Activated CD4-positive, alpha-beta T cell treated with anti-CD3 and anti-CD28 coated beads for 24 hours (primary cell): ENCODE measurements at regions not wholly inside any gene's neighbourhood (a gene's known extent, or its start where the extent isn't known, plus 50 kb on each side); places are given as distances from the start of the nearest gene placed in this dataset.

Experiments
- DNase-seq, 2 donors: peaks; one replicate each; pipeline ENCODE4 v3.0.0-alpha.2; 2020; ENCODE audit warnings: low read depth in 2 of 2

- no peak for DNase-seq
These were observed 747.7 kb downstream of the C6orf118 start for GRCh38 chr6:164561656-164562055.

GRCh38 chr6:164554700-164555476 lies 754.5 kb downstream of the C6orf118 start:
- no peak for DNase-seq

- DNase-seq, result no peak
These were observed 755.2 kb downstream of the C6orf118 start for GRCh38 chr6:164554226-164554625.

- no peak for DNase-seq
These were observed 757.7 kb downstream of the C6orf118 start for GRCh38 chr6:164551706-164552105.

- DNase-seq, result no peak
These were observed 762.3 kb downstream of the C6orf118 start for GRCh38 chr6:164547076-164547475.

- DNase-seq, result no peak
These were observed 763.1 kb downstream of the C6orf118 start for GRCh38 chr6:164546263-164546662.

- DNase-seq, result no peak
These were observed 775.2 kb downstream of the C6orf118 start for GRCh38 chr6:164534070-164534766.

GRCh38 chr6:164533045-164533362 lies 776.4 kb downstream of the C6orf118 start:
- DNase-seq, result no peak

- no peak for DNase-seq
These were observed 777.0 kb downstream of the C6orf118 start for GRCh38 chr6:164532198-164533044.

GRCh38 chr6:164531736-164532135 lies 777.7 kb downstream of the C6orf118 start:
- DNase-seq, result no peak

GRCh38 chr6:164528539-164528938 lies 780.9 kb downstream of the C6orf118 start:
- DNase-seq, result no peak

GRCh38 chr6:164523087-164523654 lies 786.2 kb downstream of the C6orf118 start:
- no peak for DNase-seq

- no peak for DNase-seq
These were observed 788.5 kb downstream of the C6orf118 start for GRCh38 chr6:164520916-164521315.

- no peak for DNase-seq
These were observed 802.0 kb downstream of the C6orf118 start for GRCh38 chr6:164507206-164507940.

GRCh38 chr6:164505425-164505824 lies 804.0 kb downstream of the C6orf118 start:
- DNase-seq, result no peak

GRCh38 chr6:164502833-164503232 lies 806.6 kb downstream of the C6orf118 start:
- no peak for DNase-seq

GRCh38 chr6:164495882-164496495 lies 813.4 kb downstream of the C6orf118 start:
- no peak for DNase-seq

- no peak for DNase-seq
These were observed 831.0 kb downstream of the C6orf118 start for GRCh38 chr6:164478426-164478825.

- DNase-seq, result no peak
These were observed 831.6 kb downstream of the C6orf118 start for GRCh38 chr6:164477790-164478189.

- no peak for DNase-seq
These were observed 832.3 kb downstream of the C6orf118 start for GRCh38 chr6:164477101-164477500.
